CD4-positive, alpha-beta T cell (primary cell): ENCODE measurements at regions not wholly inside any gene's neighbourhood (a gene's known extent, or its start where the extent isn't known, plus 50 kb on each side); places are given as distances from the start of the nearest gene placed in this dataset.
"Not testable (repeated sequence)": the region's sequence is repeated elsewhere in the genome, so short reads cannot be mapped to it uniquely, and the experiment has no call there.

ENCODE experiments used
- ATAC-seq: fragments of 200-7000 bp; cut with Tn5 transposase; one replicate; pipeline ENCODE4 v1.10.0; 2022; ENCODE audit warnings: mild to moderate bottlenecking; ENCODE audit not compliant: poor library complexity
- CTCF ChIA-PET: fragments of 350-600 bp; sonication (Branson Sonifier 250); formaldehyde crosslinking; loops from one replicate; lab custom pipeline; 2021; ENCODE audit warnings: antibody characterized with exemption, inconsistent platforms; lab: Charles Lee
- POLR2A ChIA-PET: fragments of 350-600 bp; sonication (Branson Sonifier 250); formaldehyde crosslinking; loops from one replicate; lab custom pipeline; 2021; ENCODE audit warnings: antibody characterized with exemption, inconsistent platforms; lab: Charles Lee
- DNase-seq, 14 experiments: peaks; one replicate each; pipeline ENCODE4 v3.0.0-alpha.2; 2013 to 2020; ENCODE audit warnings: mixed read lengths in 2 of 14
- H3K27ac ChIP-seq, 2 donors: one replicate each; pipeline versions ENCODE4 v1.5.1 to v1.7.0; 2013; ENCODE audit warnings: low read length in 2 of 2, low read depth in 1 of 2, mild to moderate bottlenecking in 1 of 2
- H3K27me3 ChIP-seq, 2 experiments: 1 replicate in 1 of 2; 2 replicates in 1 of 2; pipeline versions ENCODE4 v1.6.1 to v1.7.0; 2013; ENCODE audit warnings: low read length in 2 of 2, control low read depth in 1 of 2, mild to moderate bottlenecking in 1 of 2, moderate library complexity in 1 of 2; ENCODE audit not compliant: insufficient read depth in 2 of 2, control insufficient read depth in 1 of 2
- H3K36me3 ChIP-seq: one replicate; pipeline ENCODE4 v1.6.1; 2013; ENCODE audit warnings: low read length, control low read depth; ENCODE audit not compliant: insufficient read depth
- H3K4me1 ChIP-seq: one replicate; pipeline ENCODE4 v1.6.1; 2013; ENCODE audit warnings: low read length, control low read depth; ENCODE audit not compliant: insufficient read depth
- H3K4me3 ChIP-seq: one replicate; pipeline ENCODE4 v1.5.1; 2013; ENCODE audit warnings: mild to moderate bottlenecking, low read length, moderate library complexity
- H3K9me3 ChIP-seq, 2 experiments: 1 replicate in 1 of 2; 2 replicates in 1 of 2; pipeline versions ENCODE4 v1.6.1 to v1.7.0; 2013; ENCODE audit warnings: low read length in 2 of 2, mild to moderate bottlenecking in 2 of 2, control low read depth in 1 of 2, moderate library complexity in 1 of 2; ENCODE audit not compliant: control insufficient read depth in 1 of 2, insufficient read depth in 1 of 2
- H3K27ac Mint-ChIP-seq: one replicate; pipeline ENCODE4 v1.8.0; 2020; ENCODE audit warnings: mixed read lengths
- H3K27me3 Mint-ChIP-seq: one replicate; pipeline ENCODE4 v1.8.0; 2021; ENCODE audit warnings: mixed read lengths
- H3K36me3 Mint-ChIP-seq: one replicate; pipeline ENCODE4 v1.8.0; 2021; ENCODE audit warnings: low read depth, mixed read lengths
- H3K4me1 Mint-ChIP-seq: one replicate; pipeline ENCODE4 v1.8.0; 2021; ENCODE audit warnings: low read depth, mixed read lengths
- H3K4me3 Mint-ChIP-seq: one replicate; pipeline ENCODE4 v1.8.0; 2020; ENCODE audit warnings: mild to moderate bottlenecking, mixed read lengths
- H3K9me3 Mint-ChIP-seq: one replicate; pipeline ENCODE4 v1.8.0; 2020; ENCODE audit warnings: mixed read lengths
- CTCF ChIP-seq: fragments of 200-600 bp; IDR thresholded peaks from one replicate; pipeline ENCODE4 v1.8.0; 2022; ENCODE audit warnings: antibody characterized with exemption, mild to moderate bottlenecking
- intact Hi-C, 2 experiments: fragments of 100-400 bp; cut with DNase I in 1 of 2; cut with micrococcal nuclease in 1 of 2; formaldehyde crosslinking; loops; one replicate each; pipeline versions ENCODE4 v1.15.1 to v1.9.0; 2023 to 2025; cut with DNase I, micrococcal nuclease

GRCh38 chr18:70553245-70553935, 264.5 kb downstream of the SOCS6 start:
- no peak overlapping the region for H3K27ac Mint-ChIP-seq
- CTCF ChIA-PET: no interaction called here
- no peak for ATAC-seq

GRCh38 chr18:70536370-70537062, 247.7 kb downstream of the SOCS6 start:
- ATAC-seq (no peak), DNase-seq (no peak)
- Mint-ChIP-seq H3K36me3 (no peaks in the 10 kb centered on the region), H3K4me3 (no peak overlapping the region), H3K27me3 (no peaks in the 10 kb centered on the region), H3K9me3 (peaks cover 7% of the 10 kb centered on the region), H3K4me1 (no peaks in the 10 kb centered on the region), H3K27ac (no peak overlapping the region)
- Histone ChIP-seq H3K4me3 (no peak overlapping the region), H3K9me3 (peaks cover 0 to 5% of the 10 kb centered on the region in 2 experiments), H3K27me3 (no peaks in the 10 kb centered on the region), H3K36me3 (no peaks in the 10 kb centered on the region), H3K27ac (no peak overlapping the region), H3K4me1 (no peaks in the 10 kb centered on the region)
- POLR2A ChIA-PET: no interaction called here
- TF ChIP-seq CTCF: no peak
- CTCF ChIA-PET: no interaction called here
- intact Hi-C loops: no loop called here

More at GRCh38 chr18:70553245-70553935, 264.5 kb downstream of the SOCS6 start:
- peak in 4 of 14 experiments; percentile 3 to 45 (median 32) for DNase-seq
- Histone ChIP-seq H3K4me1 (no peaks in the 10 kb centered on the region), H3K9me3 (peaks cover 0 to 6% of the 10 kb centered on the region in 2 experiments), H3K36me3 (no peaks in the 10 kb centered on the region), H3K27me3 (no peaks in the 10 kb centered on the region), H3K4me3 (no peak overlapping the region), H3K27ac (no peak overlapping the region)
- H3K36me3 Mint-ChIP-seq: no peaks in the 10 kb centered on the region
- TF ChIP-seq CTCF: no peak
- H3K4me3 Mint-ChIP-seq: no peak overlapping the region
- no peaks in the 10 kb centered on the region for H3K9me3 Mint-ChIP-seq
- intact Hi-C loops: no loop called here
- no peaks in the 10 kb centered on the region for H3K27me3 Mint-ChIP-seq
- no peaks in the 10 kb centered on the region for H3K4me1 Mint-ChIP-seq
- POLR2A ChIA-PET: no interaction called here

GRCh38 chr18:70535041-70535440, 246.2 kb downstream of the SOCS6 start:
- intact Hi-C loops: no loop called here
- Histone ChIP-seq H3K36me3 (no peaks in the 10 kb centered on the region), H3K27me3 (no peaks in the 10 kb centered on the region), H3K9me3 (peaks cover 0 to 5% of the 10 kb centered on the region in 2 experiments), H3K4me3 (no peak overlapping the region), H3K27ac (no peak overlapping the region), H3K4me1 (no peaks in the 10 kb centered on the region)
- ATAC-seq (no peak), DNase-seq (no peak)
- Mint-ChIP-seq H3K36me3 (no peaks in the 10 kb centered on the region), H3K4me1 (no peaks in the 10 kb centered on the region), H3K4me3 (no peak overlapping the region), H3K27ac (no peak overlapping the region), H3K27me3 (no peaks in the 10 kb centered on the region), H3K9me3 (peaks cover 5% of the 10 kb centered on the region)
- ChIA-PET CTCF (interaction anchor here (0.8 kb wide), 1 partner anchor 23 kb away, joined by 3 read pairs; no protein-coding TSS in a partner anchor), POLR2A (no interaction called here)
- TF ChIP-seq CTCF: no peak

GRCh38 chr18:70525322-70525721, 236.5 kb downstream of the SOCS6 start:
- H3K27ac Mint-ChIP-seq, H3K9me3 Mint-ChIP-seq, H3K4me3 Mint-ChIP-seq, CTCF ChIA-PET, H3K27ac ChIP-seq, H3K27me3 ChIP-seq, intact Hi-C loops, H3K4me3 ChIP-seq, H3K27me3 Mint-ChIP-seq, H3K36me3 Mint-ChIP-seq, H3K4me1 ChIP-seq, DNase-seq, H3K36me3 ChIP-seq, ATAC-seq, H3K4me1 Mint-ChIP-seq: not testable (repeated sequence)
- POLR2A ChIA-PET: interaction anchor here (0.7 kb wide), 1 partner anchor 17 kb away, joined by 3 read pairs; no protein-coding TSS in a partner anchor
- H3K9me3 ChIP-seq: peaks cover 0 to 10% of the 10 kb centered on the region in 2 experiments
